Midbrain (tissue), 1 donor: ENCODE measurements at regions not wholly inside any gene's neighbourhood (a gene's known extent, or its start where the extent isn't known, plus 50 kb on each side); places are given as distances from the start of the nearest gene placed in this dataset.
"Not testable (repeated sequence)": the region's sequence is repeated elsewhere in the genome, so short reads cannot be mapped to it uniquely, and the experiment has no call there.

Experiments
- DNase-seq: peaks from one replicate; lab custom pipeline; 2025; lab: John Stamatoyannopoulos, UW

- no peak for DNase-seq
Measured at GRCh38 chr1:163472651-163473248, 151.0 kb downstream of the NUF2 start.

- DNase-seq = no peak
Measured at GRCh38 chr1:163477276-163477830, 155.6 kb downstream of the NUF2 start.

- DNase-seq = not testable (repeated sequence)
Measured at GRCh38 chr1:163498391-163499330, 176.9 kb downstream of the NUF2 start.

- DNase-seq = no peak
Measured at GRCh38 chr1:163504331-163504978, 182.7 kb downstream of the NUF2 start.

GRCh38 chr1:163509114-163509513 is 187.4 kb downstream of the NUF2 start:
- DNase-seq = no peak

- DNase-seq = no peak
Measured at GRCh38 chr1:163512349-163512989, 190.7 kb downstream of the NUF2 start.

- no peak for DNase-seq
Measured at GRCh38 chr1:163523375-163524029, 201.7 kb downstream of the NUF2 start.

GRCh38 chr1:163528710-163529348 is 207.1 kb downstream of the NUF2 start:
- DNase-seq = peak; percentile 0

GRCh38 chr1:163531345-163531744 is 209.6 kb downstream of the NUF2 start:
- DNase-seq = no peak

GRCh38 chr1:163535401-163535800 is 213.6 kb downstream of the NUF2 start:
- no peak for DNase-seq

- DNase-seq = peak; percentile 1
Measured at GRCh38 chr1:163535807-163536206, 214.1 kb downstream of the NUF2 start.

- no peak for DNase-seq
Measured at GRCh38 chr1:163537809-163538208, 216.1 kb downstream of the NUF2 start.

GRCh38 chr1:163538667-163539066 is 216.9 kb downstream of the NUF2 start:
- peak; percentile 0 for DNase-seq

GRCh38 chr1:163540727-163541126 is 219.0 kb downstream of the NUF2 start:
- no peak for DNase-seq

- DNase-seq = no peak
Measured at GRCh38 chr1:163544441-163544840, 222.7 kb downstream of the NUF2 start.

- no peak for DNase-seq
Measured at GRCh38 chr1:163558162-163558561, 236.4 kb downstream of the NUF2 start.

- peak; percentile 0 for DNase-seq
Measured at GRCh38 chr1:163561580-163562295, 240.0 kb downstream of the NUF2 start.

GRCh38 chr1:163562355-163562754 is 240.6 kb downstream of the NUF2 start:
- no peak for DNase-seq

- DNase-seq = no peak
Measured at GRCh38 chr1:163565166-163565565, 243.4 kb downstream of the NUF2 start.

- DNase-seq = no peak
Measured at GRCh38 chr1:163570071-163570470, 248.3 kb downstream of the NUF2 start.
